ENCODE measurements at regions not wholly inside any gene's neighbourhood (a gene's known extent, or its start where the extent isn't known, plus 50 kb on each side); places are given as distances from the start of the nearest gene placed in this dataset.
"Not testable (repeated sequence)": the region's sequence is repeated elsewhere in the genome, so short reads cannot be mapped to it uniquely, and the experiment has no call there.

DNA sequence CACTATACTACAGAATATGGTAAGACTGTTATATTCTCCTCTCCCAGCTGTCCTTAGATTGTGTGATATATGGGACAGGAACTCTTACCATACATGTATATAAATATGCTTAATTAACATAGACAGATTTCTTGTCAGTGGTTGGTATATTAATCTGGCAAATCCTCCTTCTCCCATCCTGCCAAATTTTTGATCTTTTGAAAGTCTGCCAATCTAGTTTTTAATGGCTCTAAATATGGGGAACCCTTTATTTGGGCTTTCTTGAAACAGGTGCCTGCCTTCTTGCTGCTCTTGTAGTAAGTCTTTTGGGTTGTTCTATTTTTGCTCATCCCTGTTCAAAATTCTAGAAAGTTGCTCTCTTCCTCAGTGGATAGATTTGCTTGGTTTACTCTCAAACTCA lies 63.5 kb downstream of the SPATA31D1 start:
- DNase-seq (ENCODE audit: insufficient read length, low spot score), result no peak
- TF ChIP-seq POLR2A (IDR thresholded peaks at IDR 0.05; ENCODE audit: low read depth, low read length), result no peak
- no peak for TF ChIP-seq TAF1 (IDR thresholded peaks at IDR 0.05; ENCODE audit: low read depth, low read length)
- TF ChIP-seq SPI1 (IDR thresholded peaks at IDR 0.05; ENCODE audit: low read depth, low read length), result no peak
- no peak for TF ChIP-seq POLR2AphosphoS5 (IDR thresholded peaks at IDR 0.05; ENCODE audit: low read depth, low read length)
- no peak for TF ChIP-seq POU2F2 (IDR thresholded peaks at IDR 0.05; ENCODE audit: low read depth, low read length)
- TF ChIP-seq PAX5 (IDR thresholded peaks at IDR 0.05; ENCODE audit: insufficient read depth, low read length, severe bottlenecking), result no peak
- no peak for FAIRE-seq

- no peak for DNase-seq (ENCODE audit: insufficient read length, low spot score)
- TF ChIP-seq POLR2AphosphoS5 (IDR thresholded peaks at IDR 0.05; ENCODE audit: low read depth, low read length) (no peak), TAF1 (IDR thresholded peaks at IDR 0.05; ENCODE audit: low read depth, low read length) (no peak), PAX5 (IDR thresholded peaks at IDR 0.05; ENCODE audit: insufficient read depth, low read length, severe bottlenecking) (no peak)
- no peak for FAIRE-seq
These were observed 65.9 kb downstream of the SPATA31D1 start for GRCh38 chr9:82054264-82055015.

DNA sequence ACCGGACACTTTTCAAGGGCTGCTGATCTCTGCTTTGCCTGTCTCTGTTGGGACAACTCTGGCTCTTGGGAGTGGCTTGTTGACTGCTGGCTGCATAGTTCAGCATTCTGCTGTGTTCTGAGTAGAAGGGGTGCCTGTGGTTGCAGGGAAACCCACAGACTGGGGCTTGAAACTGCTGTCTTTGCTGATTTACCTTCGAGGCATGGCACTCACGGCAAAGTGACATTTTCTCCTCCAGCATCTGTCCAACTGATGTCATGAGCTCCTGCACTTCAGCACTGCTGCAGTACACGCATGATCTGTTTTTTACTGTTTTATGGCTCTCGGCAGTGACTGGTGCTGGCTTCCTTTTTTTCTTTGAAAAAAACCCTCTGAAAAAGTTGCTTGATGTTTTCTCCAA lies 69.2 kb downstream of the SPATA31D1 start:
- DNase-seq (ENCODE audit: insufficient read length, low spot score) (no peak), FAIRE-seq (no peak)
- TF ChIP-seq POLR2AphosphoS5 (IDR thresholded peaks at IDR 0.05; ENCODE audit: low read depth, low read length) (no peak), PAX5 (IDR thresholded peaks at IDR 0.05; ENCODE audit: insufficient read depth, low read length, severe bottlenecking) (no peak), POU2F2 (IDR thresholded peaks at IDR 0.05; ENCODE audit: low read depth, low read length) (no peak), TAF1 (IDR thresholded peaks at IDR 0.05; ENCODE audit: low read depth, low read length) (no peak), SPI1 (IDR thresholded peaks at IDR 0.05; ENCODE audit: low read depth, low read length) (no peak), POLR2A (IDR thresholded peaks at IDR 0.05; ENCODE audit: low read depth, low read length) (no peak)

GRCh38 chr9:82061801-82062200 lies 73.2 kb downstream of the SPATA31D1 start:
- not testable (repeated sequence) for FAIRE-seq; DNase-seq (ENCODE audit: insufficient read length, low spot score)

- FAIRE-seq, result no peak
- no peak for DNase-seq (ENCODE audit: insufficient read length, low spot score)
- TF ChIP-seq SPI1 (IDR thresholded peaks at IDR 0.05; ENCODE audit: low read depth, low read length) (no peak), POLR2A (IDR thresholded peaks at IDR 0.05; ENCODE audit: low read depth, low read length) (no peak), POLR2AphosphoS5 (IDR thresholded peaks at IDR 0.05; ENCODE audit: low read depth, low read length) (no peak)
These were observed 73.7 kb downstream of the SPATA31D1 start for GRCh38 chr9:82062245-82062644.

GRCh38 chr9:82073551-82074543 lies 85.3 kb downstream of the SPATA31D1 start:
- no peak for DNase-seq (ENCODE audit: insufficient read length, low spot score)
- FAIRE-seq, result no peak
- no peak for TF ChIP-seq PAX5 (IDR thresholded peaks at IDR 0.05; ENCODE audit: insufficient read depth, low read length, severe bottlenecking)
- TF ChIP-seq POLR2A (IDR thresholded peaks at IDR 0.05; ENCODE audit: low read depth, low read length), result no peak
- no peak for TF ChIP-seq POLR2AphosphoS5 (IDR thresholded peaks at IDR 0.05; ENCODE audit: low read depth, low read length)
- no peak for TF ChIP-seq POU2F2 (IDR thresholded peaks at IDR 0.05; ENCODE audit: low read depth, low read length)
- no peak for TF ChIP-seq SPI1 (IDR thresholded peaks at IDR 0.05; ENCODE audit: low read depth, low read length)
- no peak for TF ChIP-seq TAF1 (IDR thresholded peaks at IDR 0.05; ENCODE audit: low read depth, low read length)

GRCh38 chr9:82080265-82080664 lies 91.7 kb downstream of the SPATA31D1 start:
- no peak for DNase-seq (ENCODE audit: insufficient read length, low spot score)
- peak; percentile 90 for TF ChIP-seq SPI1 (IDR thresholded peaks at IDR 0.05; ENCODE audit: low read depth, low read length)
- no peak for TF ChIP-seq POLR2AphosphoS5 (IDR thresholded peaks at IDR 0.05; ENCODE audit: low read depth, low read length)
- TF ChIP-seq PAX5 (IDR thresholded peaks at IDR 0.05; ENCODE audit: insufficient read depth, low read length, severe bottlenecking), result no peak
- no peak for FAIRE-seq

GRCh38 chr9:82081496-82081895 lies 92.9 kb downstream of the SPATA31D1 start:
- FAIRE-seq (no peak), DNase-seq (ENCODE audit: insufficient read length, low spot score) (no peak)
- TF ChIP-seq POU2F2 (IDR thresholded peaks at IDR 0.05; ENCODE audit: low read depth, low read length), result no peak
- no peak for TF ChIP-seq POLR2AphosphoS5 (IDR thresholded peaks at IDR 0.05; ENCODE audit: low read depth, low read length)
- TF ChIP-seq TAF1 (IDR thresholded peaks at IDR 0.05; ENCODE audit: low read depth, low read length), result no peak
- TF ChIP-seq POLR2A (IDR thresholded peaks at IDR 0.05; ENCODE audit: low read depth, low read length), result no peak

- DNase-seq (ENCODE audit: insufficient read length, low spot score) (no peak), FAIRE-seq (no peak)
- TF ChIP-seq PAX5 (IDR thresholded peaks at IDR 0.05; ENCODE audit: insufficient read depth, low read length, severe bottlenecking) (no peak), POLR2A (IDR thresholded peaks at IDR 0.05; ENCODE audit: low read depth, low read length) (no peak), POU2F2 (IDR thresholded peaks at IDR 0.05; ENCODE audit: low read depth, low read length) (no peak), TAF1 (IDR thresholded peaks at IDR 0.05; ENCODE audit: low read depth, low read length) (no peak)
These were observed 94.0 kb downstream of the SPATA31D1 start for GRCh38 chr9:82082563-82082962.

DNA sequence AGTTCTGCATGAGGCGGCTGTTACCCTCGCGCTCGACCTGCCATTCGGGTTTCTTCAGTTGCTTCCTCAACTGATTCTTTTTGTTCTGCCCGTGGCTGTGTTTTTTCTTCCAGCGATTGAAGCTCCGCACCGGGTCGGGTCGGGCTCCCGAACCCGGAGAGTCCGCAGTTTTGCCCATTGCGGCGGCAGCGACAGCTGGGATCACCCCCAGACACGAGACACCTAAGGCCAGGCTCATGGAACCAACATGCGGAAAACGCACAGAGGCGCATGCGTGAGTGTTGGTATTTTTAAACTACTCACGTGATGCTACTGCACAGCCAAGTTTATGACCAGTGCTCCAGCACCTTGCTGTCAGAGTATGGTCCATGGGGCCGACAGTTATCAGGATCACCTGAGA lies 100.0 kb downstream of the SPATA31D1 start:
- FAIRE-seq, result no peak
- DNase-seq (ENCODE audit: insufficient read length, low spot score), result no peak

More for the DNA sequence above, 100.0 kb downstream of the SPATA31D1 start:
- TF ChIP-seq POU2F2 (IDR thresholded peaks at IDR 0.05; ENCODE audit: low read depth, low read length), result no peak
- TF ChIP-seq POLR2AphosphoS5 (IDR thresholded peaks at IDR 0.05; ENCODE audit: low read depth, low read length), result no peak
- no peak for TF ChIP-seq POLR2A (IDR thresholded peaks at IDR 0.05; ENCODE audit: low read depth, low read length)
- TF ChIP-seq PAX5 (IDR thresholded peaks at IDR 0.05; ENCODE audit: insufficient read depth, low read length, severe bottlenecking), result no peak
- TF ChIP-seq SPI1 (IDR thresholded peaks at IDR 0.05; ENCODE audit: low read depth, low read length), result no peak
- no peak for TF ChIP-seq TAF1 (IDR thresholded peaks at IDR 0.05; ENCODE audit: low read depth, low read length)

All from GM12891 (cell line).